ENCODE measurements at regions not wholly inside any gene's neighbourhood (a gene's known extent, or its start where the extent isn't known, plus 50 kb on each side); places are given as distances from the start of the nearest gene placed in this dataset.

DNA sequence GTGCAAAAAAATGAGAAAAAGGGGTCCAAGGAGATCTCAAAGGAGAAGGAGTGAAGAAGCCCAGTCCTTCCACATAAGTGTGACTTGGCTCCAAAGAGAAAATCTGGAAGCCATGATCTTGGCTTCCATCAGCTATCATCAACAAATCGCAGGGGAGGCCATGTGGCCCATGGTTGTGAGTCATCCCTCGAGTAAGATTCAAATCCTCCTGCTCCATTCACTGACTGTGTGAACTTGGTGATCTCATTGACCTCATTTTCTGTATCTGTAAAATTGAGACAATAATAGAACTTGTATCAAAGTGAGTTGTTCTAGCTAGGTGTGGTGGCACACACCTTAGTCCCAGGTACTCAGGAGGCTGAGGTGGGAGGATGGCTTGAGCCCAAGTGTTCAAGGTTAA, 79.1 kb upstream of the OLIG2 start:
- no peak for ATAC-seq (ENCODE audit: low read depth)
- no peak for DNase-seq
- POLR2A ChIA-PET, result no interaction called here

GRCh38 chr21:32947736-32948135, 78.0 kb upstream of the OLIG2 start:
- Mint-ChIP-seq H3K4me3 (no peak overlapping the region), H3K4me1 (no peaks in the 10 kb centered on the region), H3K36me3 (ENCODE audit: low read depth) (no peaks in the 10 kb centered on the region), H3K9me3 (no peaks in the 10 kb centered on the region), H3K27ac (no peak overlapping the region), H3K27me3 (peaks cover 16% of the 10 kb centered on the region)
- no peak for DNase-seq
- CTCF ChIA-PET, result no interaction called here
- TF ChIP-seq, protein P1, sequence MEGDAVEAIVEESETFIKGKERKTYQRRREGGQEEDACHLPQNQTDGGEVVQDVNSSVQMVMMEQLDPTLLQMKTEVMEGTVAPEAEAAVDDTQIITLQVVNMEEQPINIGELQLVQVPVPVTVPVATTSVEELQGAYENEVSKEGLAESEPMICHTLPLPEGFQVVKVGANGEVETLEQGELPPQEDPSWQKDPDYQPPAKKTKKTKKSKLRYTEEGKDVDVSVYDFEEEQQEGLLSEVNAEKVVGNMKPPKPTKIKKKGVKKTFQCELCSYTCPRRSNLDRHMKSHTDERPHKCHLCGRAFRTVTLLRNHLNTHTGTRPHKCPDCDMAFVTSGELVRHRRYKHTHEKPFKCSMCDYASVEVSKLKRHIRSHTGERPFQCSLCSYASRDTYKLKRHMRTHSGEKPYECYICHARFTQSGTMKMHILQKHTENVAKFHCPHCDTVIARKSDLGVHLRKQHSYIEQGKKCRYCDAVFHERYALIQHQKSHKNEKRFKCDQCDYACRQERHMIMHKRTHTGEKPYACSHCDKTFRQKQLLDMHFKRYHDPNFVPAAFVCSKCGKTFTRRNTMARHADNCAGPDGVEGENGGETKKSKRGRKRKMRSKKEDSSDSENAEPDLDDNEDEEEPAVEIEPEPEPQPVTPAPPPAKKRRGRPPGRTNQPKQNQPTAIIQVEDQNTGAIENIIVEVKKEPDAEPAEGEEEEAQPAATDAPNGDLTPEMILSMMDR (IDR thresholded peaks at IDR 0.05), result no peak
- intact Hi-C loops (cut with micrococcal nuclease), result no loop called here
- no peak for ATAC-seq (ENCODE audit: low read depth)
- POLR2A ChIA-PET, result no interaction called here

More for the DNA sequence above, 79.1 kb upstream of the OLIG2 start:
- Mint-ChIP-seq H3K27ac (no peak overlapping the region), H3K27me3 (peaks cover 11% of the 10 kb centered on the region), H3K4me3 (no peak overlapping the region), H3K36me3 (ENCODE audit: low read depth) (no peaks in the 10 kb centered on the region), H3K9me3 (no peaks in the 10 kb centered on the region), H3K4me1 (no peaks in the 10 kb centered on the region)
- intact Hi-C loops (cut with micrococcal nuclease), result no loop called here
- CTCF ChIA-PET, result no interaction called here
- TF ChIP-seq, protein P1 (IDR thresholded peaks at IDR 0.05), result no peak

GRCh38 chr21:32949701-32950100, 76.0 kb upstream of the OLIG2 start:
- TF ChIP-seq, protein P1 (IDR thresholded peaks at IDR 0.05), result no peak
- Mint-ChIP-seq H3K36me3 (ENCODE audit: low read depth) (no peaks in the 10 kb centered on the region), H3K27ac (no peak overlapping the region), H3K4me1 (no peaks in the 10 kb centered on the region), H3K27me3 (peaks cover 28% of the 10 kb centered on the region), H3K9me3 (no peaks in the 10 kb centered on the region), H3K4me3 (no peak overlapping the region)
- POLR2A ChIA-PET, result no interaction called here
- no peak for DNase-seq
- no peak for ATAC-seq (ENCODE audit: low read depth)
- intact Hi-C loops (cut with micrococcal nuclease), result no loop called here
- CTCF ChIA-PET, result interaction anchor here (1.3 kb wide), 1 partner anchor 9 kb away, joined by 5 read pairs; no protein-coding TSS in a partner anchor

DNA sequence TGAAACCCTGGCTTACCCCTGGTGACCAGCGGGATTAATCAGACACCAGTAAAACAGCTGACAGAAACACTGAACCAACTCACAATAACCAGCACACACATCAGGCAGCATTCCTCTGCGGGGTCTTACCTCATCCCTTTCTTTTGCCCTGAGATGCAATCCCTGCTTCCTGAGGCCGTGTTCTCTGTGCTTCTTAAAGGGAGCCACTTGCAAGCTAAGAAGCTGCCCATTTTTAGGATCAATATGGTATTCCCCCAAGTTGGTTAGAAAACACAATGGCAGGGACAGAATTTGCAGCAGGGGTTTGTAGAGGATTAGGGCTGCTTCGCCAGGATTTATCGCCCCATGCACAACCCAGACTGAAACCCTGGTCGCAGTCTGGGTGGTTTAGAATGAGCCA, 74.7 kb upstream of the OLIG2 start:
- Mint-ChIP-seq H3K4me1 (no peaks in the 10 kb centered on the region), H3K27ac (no peak overlapping the region), H3K4me3 (no peak overlapping the region), H3K36me3 (ENCODE audit: low read depth) (no peaks in the 10 kb centered on the region), H3K27me3 (peaks cover 36% of the 10 kb centered on the region), H3K9me3 (no peaks in the 10 kb centered on the region)
- CTCF ChIA-PET, result no interaction called here
- POLR2A ChIA-PET, result no interaction called here
- intact Hi-C loops (cut with micrococcal nuclease), result no loop called here
- ATAC-seq (ENCODE audit: low read depth), result no peak
- TF ChIP-seq, protein P1 (IDR thresholded peaks at IDR 0.05), result no peak
- DNase-seq, result no peak

- no peaks in the 10 kb centered on the region for H3K4me1 Mint-ChIP-seq
- no peak overlapping the region for H3K27ac Mint-ChIP-seq
- TF ChIP-seq, protein P1 (IDR thresholded peaks at IDR 0.05), result no peak
- ChIA-PET CTCF (no interaction called here), POLR2A (no interaction called here)
- ATAC-seq (ENCODE audit: low read depth), result no peak
- peaks cover 57% of the 10 kb centered on the region for H3K27me3 Mint-ChIP-seq
- H3K36me3 Mint-ChIP-seq (ENCODE audit: low read depth), result no peaks in the 10 kb centered on the region
- no peak overlapping the region for H3K4me3 Mint-ChIP-seq
- H3K9me3 Mint-ChIP-seq, result no peaks in the 10 kb centered on the region
- DNase-seq, result no peak
- intact Hi-C loops (cut with micrococcal nuclease), result no loop called here
These were observed 71.4 kb upstream of the OLIG2 start for GRCh38 chr21:32954353-32954752.
